ENCODE measurements at regions not wholly inside any gene's neighbourhood (a gene's known extent, or its start where the extent isn't known, plus 50 kb on each side); places are given as distances from the start of the nearest gene placed in this dataset.

- TF ChIP-seq POLR2A (IDR thresholded peaks at IDR 0.05; ENCODE audit: low read length) (no peak), GATA1 (IDR thresholded peaks at IDR 0.05; ENCODE audit: low read depth, low read length) (no peak)
Observed at GRCh38 chr5:22918511-22918910, 65.4 kb upstream of the CDH12 start.
